ENCODE measurements at regions not wholly inside any gene's neighbourhood (a gene's known extent, or its start where the extent isn't known, plus 50 kb on each side); places are given as distances from the start of the nearest gene placed in this dataset.

GRCh38 chr4:156413239-156414135, 459.8 kb upstream of the CTSO start:
- TF ChIP-seq POLR2A (IDR thresholded peaks at IDR 0.05) (no peak), CTCF (IDR thresholded peaks at IDR 0.05 in 4 of 5, conservative IDR thresholded peaks at IDR 0.05 in 1 of 5) (no peak)

Measured in gastrocnemius medialis (tissue), 4 donors.